NCI-H69 (cell line): ENCODE measurements at regions not wholly inside any gene's neighbourhood (a gene's known extent, or its start where the extent isn't known, plus 50 kb on each side); places are given as distances from the start of the nearest gene placed in this dataset.

Experiments
- DNase-seq: peaks from one replicate; lab custom pipeline; 2025; lab: John Stamatoyannopoulos, UW

- no peak for DNase-seq
Measured at GRCh38 chr14:97723819-97724218, 926.6 kb downstream of the VRK1 start.

- no peak for DNase-seq
Measured at GRCh38 chr14:97724265-97724731, 927.1 kb downstream of the VRK1 start.

GRCh38 chr14:97726676-97727075 lies 929.5 kb downstream of the VRK1 start:
- no peak for DNase-seq

- DNase-seq, result no peak
Measured at GRCh38 chr14:97730706-97731105, 933.5 kb downstream of the VRK1 start.

- DNase-seq, result no peak
Measured at GRCh38 chr14:97731800-97732199, 934.6 kb downstream of the VRK1 start.

GRCh38 chr14:97747316-97747715 lies 950.1 kb downstream of the VRK1 start:
- DNase-seq, result no peak

- no peak for DNase-seq
Measured at GRCh38 chr14:97748616-97749015, 951.4 kb downstream of the VRK1 start.

GRCh38 chr14:97757491-97757890 lies 960.3 kb downstream of the VRK1 start:
- no peak for DNase-seq

GRCh38 chr14:97760050-97760449 lies 962.9 kb downstream of the VRK1 start:
- DNase-seq, result no peak

- DNase-seq, result no peak
Measured at GRCh38 chr14:97762386-97762785, 965.2 kb downstream of the VRK1 start.

- no peak for DNase-seq
Measured at GRCh38 chr14:97771340-97772045, 974.3 kb downstream of the VRK1 start.

- no peak for DNase-seq
Measured at GRCh38 chr14:97773598-97773997, 976.4 kb downstream of the VRK1 start.

GRCh38 chr14:97776890-97777558 lies 979.8 kb downstream of the VRK1 start:
- DNase-seq, result no peak

GRCh38 chr14:97777622-97778355 lies 980.6 kb downstream of the VRK1 start:
- no peak for DNase-seq

GRCh38 chr14:97779140-97779539 lies 982.0 kb downstream of the VRK1 start:
- no peak for DNase-seq

GRCh38 chr14:97780804-97781203 lies 983.6 kb downstream of the VRK1 start:
- DNase-seq, result no peak

- no peak for DNase-seq
Measured at GRCh38 chr14:97781961-97782360, 984.8 kb downstream of the VRK1 start.

- no peak for DNase-seq
Measured at GRCh38 chr14:97782871-97783414, 985.8 kb downstream of the VRK1 start.

GRCh38 chr14:97785495-97785894 lies 988.3 kb downstream of the VRK1 start:
- no peak for DNase-seq

- DNase-seq, result peak; percentile 29
Measured at GRCh38 chr14:97788364-97788763, 991.2 kb downstream of the VRK1 start.

GRCh38 chr14:97788846-97789526 lies 991.8 kb downstream of the VRK1 start:
- DNase-seq, result no peak

- no peak for DNase-seq
Measured at GRCh38 chr14:97791072-97791471, 993.9 kb downstream of the VRK1 start.
